BJ (cell line): ENCODE measurements at regions not wholly inside any gene's neighbourhood (a gene's known extent, or its start where the extent isn't known, plus 50 kb on each side); places are given as distances from the start of the nearest gene placed in this dataset.
"Not testable (repeated sequence)": the region's sequence is repeated elsewhere in the genome, so short reads cannot be mapped to it uniquely, and the experiment has no call there.

ENCODE experiments used
- CTCF ChIA-PET: fragments of 350-600 bp; formaldehyde crosslinking; extraction: SDS; loops from one replicate; lab custom pipeline; 2021; ENCODE audit warnings: antibody characterized with exemption, inconsistent platforms; lab: Yijun Ruan, JAX
- POLR2A ChIA-PET: fragments of 300-600 bp; sonication (Branson Sonifier 250); formaldehyde crosslinking; extraction: SDS; loops from one replicate; lab custom pipeline; 2021; ENCODE audit warnings: antibody characterized with exemption; lab: Charles Lee
- DNase-seq: peaks from one replicate; pipeline ENCODE4 v3.0.0-alpha.2; 2011; ENCODE audit warnings: low read depth
- H3K27me3 ChIP-seq: 2 replicates; pipeline ENCODE4 v1.6.0; 2011; ENCODE audit warnings: low read length; ENCODE audit not compliant: control insufficient read depth, insufficient read depth
- H3K36me3 ChIP-seq: 2 replicates; pipeline ENCODE4 v1.5.1; 2011; ENCODE audit warnings: low read length; ENCODE audit not compliant: control insufficient read depth, insufficient read depth
- H3K4me3 ChIP-seq: 2 replicates; pipeline ENCODE4 v1.5.1; 2011; ENCODE audit warnings: low read depth, mild to moderate bottlenecking, control low read depth, low read length
- TF ChIP-seq, protein P1 (sequence below): IDR thresholded peaks from 2 replicates; pipeline ENCODE4 v1.5.1; 2011; ENCODE audit warnings: low read depth, mild to moderate bottlenecking, control low read depth, inconsistent platforms, low read length, moderate library complexity; ENCODE audit not compliant: insufficient read depth

DNA sequence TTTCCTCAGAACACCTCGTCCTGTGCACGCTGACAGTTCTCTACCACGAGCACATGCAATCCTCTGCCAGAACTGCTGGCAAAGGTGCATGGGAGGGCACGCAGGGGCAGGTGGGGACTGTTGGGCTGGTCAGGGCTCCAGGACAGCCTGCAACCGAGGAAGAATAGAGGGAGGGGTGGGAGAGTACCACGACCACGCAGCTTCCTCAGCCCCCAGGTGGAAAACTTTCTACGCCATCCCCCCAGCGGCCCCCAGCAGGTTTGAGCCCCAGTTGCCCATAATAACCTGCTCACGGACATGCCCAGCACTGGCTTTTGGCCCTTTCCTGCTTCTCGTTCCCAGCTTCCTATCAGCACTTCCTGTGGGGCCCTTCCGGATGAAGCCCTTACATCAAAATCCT is 199.3 kb downstream of the C16orf95 start:
- ChIA-PET POLR2A (no interaction called here), CTCF (interaction anchor here (0.5 kb wide), 1 partner anchor 85 kb away, joined by 4 read pairs; no protein-coding TSS in a partner anchor)
- Histone ChIP-seq H3K27me3 (0 out of 2 replicates have a peak, but pooled peaks cover 3% of the 10 kb centered on the region), H3K4me3 (no peak overlapping the region), H3K36me3 (no peaks in the 10 kb centered on the region)
- TF ChIP-seq, protein P1, sequence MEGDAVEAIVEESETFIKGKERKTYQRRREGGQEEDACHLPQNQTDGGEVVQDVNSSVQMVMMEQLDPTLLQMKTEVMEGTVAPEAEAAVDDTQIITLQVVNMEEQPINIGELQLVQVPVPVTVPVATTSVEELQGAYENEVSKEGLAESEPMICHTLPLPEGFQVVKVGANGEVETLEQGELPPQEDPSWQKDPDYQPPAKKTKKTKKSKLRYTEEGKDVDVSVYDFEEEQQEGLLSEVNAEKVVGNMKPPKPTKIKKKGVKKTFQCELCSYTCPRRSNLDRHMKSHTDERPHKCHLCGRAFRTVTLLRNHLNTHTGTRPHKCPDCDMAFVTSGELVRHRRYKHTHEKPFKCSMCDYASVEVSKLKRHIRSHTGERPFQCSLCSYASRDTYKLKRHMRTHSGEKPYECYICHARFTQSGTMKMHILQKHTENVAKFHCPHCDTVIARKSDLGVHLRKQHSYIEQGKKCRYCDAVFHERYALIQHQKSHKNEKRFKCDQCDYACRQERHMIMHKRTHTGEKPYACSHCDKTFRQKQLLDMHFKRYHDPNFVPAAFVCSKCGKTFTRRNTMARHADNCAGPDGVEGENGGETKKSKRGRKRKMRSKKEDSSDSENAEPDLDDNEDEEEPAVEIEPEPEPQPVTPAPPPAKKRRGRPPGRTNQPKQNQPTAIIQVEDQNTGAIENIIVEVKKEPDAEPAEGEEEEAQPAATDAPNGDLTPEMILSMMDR = no peak
- no peak for DNase-seq

DNA sequence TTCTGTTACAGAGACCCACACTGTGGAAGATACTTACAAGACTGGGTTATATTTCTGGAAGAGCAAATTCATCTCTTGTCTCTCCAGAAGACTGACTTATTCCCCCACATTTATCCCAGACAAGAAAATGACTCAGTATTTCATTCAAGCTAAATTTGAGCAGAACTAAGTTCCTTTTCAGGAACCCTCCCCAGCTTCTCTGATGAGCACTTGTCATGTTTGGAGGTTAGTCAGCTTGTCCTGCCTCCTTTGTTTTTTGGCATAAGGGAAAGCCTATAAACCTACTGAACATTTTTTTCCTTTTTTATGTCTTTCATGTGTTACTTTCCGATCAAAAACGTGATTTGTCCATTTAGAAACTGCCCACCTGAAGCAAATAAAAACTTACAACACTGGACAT is 198.0 kb downstream of the C16orf95 start:
- no peak for DNase-seq
- Histone ChIP-seq H3K36me3 (no peaks in the 10 kb centered on the region), H3K27me3 (no peaks in the 10 kb centered on the region), H3K4me3 (no peak overlapping the region)
- ChIA-PET CTCF (interaction anchor here (1.3 kb wide), 1 partner anchor 11 kb away, joined by 4 read pairs; no protein-coding TSS in a partner anchor), POLR2A (interaction anchor here (0.7 kb wide), 1 partner anchor 79 kb away, joined by 4 read pairs; no protein-coding TSS in a partner anchor)
- TF ChIP-seq, protein P1 = no peak

DNA sequence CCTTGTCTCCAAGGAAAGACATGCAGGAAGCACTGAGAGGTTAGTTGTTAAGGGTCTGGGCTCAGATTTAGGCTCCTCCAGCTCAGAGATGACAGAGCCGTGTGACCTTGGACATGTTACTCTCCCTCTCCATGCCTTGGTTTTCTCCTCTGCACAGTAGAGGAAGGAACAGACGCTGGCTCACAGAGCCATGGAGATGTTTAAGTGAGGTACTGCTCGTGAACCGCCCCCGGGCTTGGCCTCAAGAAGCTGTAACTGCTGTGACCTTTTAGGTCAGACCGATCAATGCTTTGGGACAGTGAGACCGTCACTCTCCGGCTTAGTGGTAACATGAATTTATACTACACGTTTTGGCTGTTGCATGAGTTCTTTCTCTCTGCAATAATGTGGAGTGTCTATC is 197.4 kb downstream of the C16orf95 start:
- H3K27me3 ChIP-seq = no peaks in the 10 kb centered on the region
- no peak for DNase-seq
- no peak overlapping the region for H3K4me3 ChIP-seq
- ChIA-PET CTCF (interaction anchor here (1.3 kb wide), 1 partner anchor 11 kb away, joined by 4 read pairs; no protein-coding TSS in a partner anchor), POLR2A (no interaction called here)
- no peaks in the 10 kb centered on the region for H3K36me3 ChIP-seq
- TF ChIP-seq, protein P1 = no peak

DNA sequence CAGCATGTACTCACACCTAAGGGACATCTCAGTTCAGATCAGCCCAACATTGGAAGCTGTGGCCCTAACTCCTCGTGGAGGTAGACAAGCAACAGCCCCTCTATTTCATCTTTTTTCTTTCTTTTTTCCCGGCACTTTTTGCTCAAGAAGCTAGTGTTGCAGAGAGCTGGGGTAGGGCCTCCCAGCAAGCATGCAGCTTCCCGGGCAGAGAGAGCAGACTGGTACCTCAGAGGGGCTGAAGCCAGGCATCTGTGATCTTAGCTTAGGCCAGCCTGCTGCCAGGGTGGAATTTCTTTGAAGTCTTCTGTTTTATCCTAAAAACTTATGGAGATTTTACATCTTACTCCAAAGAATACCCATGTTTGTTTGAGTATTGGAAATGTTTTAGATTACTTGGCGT is 195.4 kb downstream of the C16orf95 start:
- no peak for DNase-seq
- TF ChIP-seq, protein P1 = no peak
- POLR2A ChIA-PET = interaction anchor here (0.9 kb wide), 1 partner anchor 8 kb away, joined by 3 read pairs; no protein-coding TSS in a partner anchor
- CTCF ChIA-PET = interaction anchor here (1.2 kb wide), 1 partner anchor 15 kb away, joined by 4 read pairs; no protein-coding TSS in a partner anchor
- H3K4me3 ChIP-seq = no peak overlapping the region
- no peaks in the 10 kb centered on the region for H3K27me3 ChIP-seq
- H3K36me3 ChIP-seq = no peaks in the 10 kb centered on the region

DNA sequence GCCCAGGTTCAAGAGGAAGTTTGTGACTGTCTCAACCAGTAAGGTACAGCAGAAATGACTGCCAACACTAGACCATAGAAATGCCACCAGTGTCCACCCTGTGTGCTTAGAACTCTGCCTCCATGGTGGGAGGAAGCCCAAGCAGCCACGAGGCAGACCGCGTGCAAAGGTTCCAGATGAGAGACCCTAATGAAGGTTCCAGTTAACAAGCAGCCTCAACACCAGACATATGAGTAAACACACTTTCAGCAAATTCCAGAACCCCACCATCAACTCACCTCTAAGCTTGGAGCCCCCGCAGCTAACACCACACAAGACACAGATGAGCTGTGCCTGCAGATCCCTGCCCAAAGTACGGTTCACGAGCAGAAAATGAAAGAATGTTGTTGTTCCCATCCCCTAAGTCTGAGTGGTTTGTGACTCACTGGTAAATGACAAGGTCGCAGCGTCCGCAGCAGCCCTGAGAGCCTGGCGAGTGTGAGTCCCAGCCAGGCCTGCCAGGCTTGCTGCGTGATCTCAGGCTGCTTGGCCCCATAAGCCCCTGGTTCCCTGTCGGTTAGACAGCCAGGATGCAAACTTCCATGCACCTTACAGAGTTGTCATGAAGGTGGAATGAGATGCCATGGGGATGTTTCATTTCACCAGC is 193.7 kb downstream of the C16orf95 start:
- H3K27me3 ChIP-seq = no peaks in the 10 kb centered on the region
- ChIA-PET POLR2A (no interaction called here), CTCF (no interaction called here)
- H3K4me3 ChIP-seq = no peak overlapping the region
- no peak for DNase-seq
- H3K36me3 ChIP-seq = no peaks in the 10 kb centered on the region
- TF ChIP-seq, protein P1 = no peak

DNA sequence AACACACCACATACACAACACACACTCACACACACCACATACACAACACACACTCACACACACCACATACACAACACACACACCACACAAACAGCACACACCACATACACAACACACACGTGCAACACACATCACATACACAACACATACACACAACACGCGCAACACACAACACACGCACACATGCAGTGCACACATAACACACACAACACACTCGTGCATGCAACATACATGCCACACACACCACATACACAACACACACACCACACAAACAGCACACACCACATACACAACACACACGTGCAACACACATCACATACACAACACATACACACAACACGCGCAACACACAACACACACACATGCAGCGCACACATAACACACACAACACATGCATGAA is 192.8 kb downstream of the C16orf95 start:
- H3K27me3 ChIP-seq, DNase-seq, CTCF ChIA-PET, POLR2A ChIA-PET, H3K36me3 ChIP-seq, H3K4me3 ChIP-seq: not testable (repeated sequence)
